MV-4-11 (cell line): ENCODE measurements at regions not wholly inside any gene's neighbourhood (a gene's known extent, or its start where the extent isn't known, plus 50 kb on each side); places are given as distances from the start of the nearest gene placed in this dataset.

Experiments
- DNase-seq: peaks from one replicate; lab custom pipeline; 2025; lab: John Stamatoyannopoulos, UW

- peak; percentile 35 for DNase-seq
These were observed 150.7 kb upstream of the FOXA2 start for GRCh38 chr20:22734946-22735647.

- no peak for DNase-seq
These were observed 156.5 kb upstream of the FOXA2 start for GRCh38 chr20:22740829-22741228.

DNA sequence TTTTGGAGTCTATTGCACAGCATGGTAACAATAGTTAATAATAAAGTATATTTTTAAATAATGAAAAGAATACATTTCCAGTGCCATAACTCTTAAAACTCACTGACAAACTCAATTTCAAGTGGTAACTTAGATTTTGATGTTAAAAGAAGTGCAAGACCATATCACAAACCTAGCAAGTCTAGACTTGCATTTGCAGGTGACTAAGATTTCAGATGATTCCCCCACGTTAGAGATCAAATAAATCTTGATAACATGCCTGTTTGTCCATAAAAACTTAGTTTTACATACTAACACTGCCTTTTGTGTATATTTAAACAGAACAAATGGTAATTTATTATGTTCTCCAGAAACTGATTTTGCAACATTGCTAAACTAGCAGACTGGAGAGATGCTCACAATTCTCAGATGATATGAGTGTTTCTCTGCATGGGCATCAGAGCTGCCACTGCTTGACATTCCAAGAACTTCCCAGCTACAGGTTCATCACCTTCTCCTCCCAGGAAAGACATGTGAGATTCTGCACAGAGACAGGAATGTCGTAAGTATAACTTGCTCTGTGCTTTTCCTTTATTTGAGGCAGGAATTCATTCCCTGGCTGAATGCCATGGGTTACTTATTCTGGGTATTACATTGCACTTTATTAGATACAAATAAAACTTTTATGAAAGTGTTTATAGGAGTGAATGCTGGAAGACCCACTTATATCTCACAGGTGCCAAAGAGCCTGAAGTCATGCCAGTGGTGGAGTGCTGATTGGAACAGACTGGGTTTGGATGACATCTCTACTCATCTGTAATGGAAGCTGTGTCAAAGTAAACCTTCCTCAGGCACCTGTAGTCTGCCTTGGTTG lies 160.2 kb upstream of the FOXA2 start:
- no peak for DNase-seq

DNA sequence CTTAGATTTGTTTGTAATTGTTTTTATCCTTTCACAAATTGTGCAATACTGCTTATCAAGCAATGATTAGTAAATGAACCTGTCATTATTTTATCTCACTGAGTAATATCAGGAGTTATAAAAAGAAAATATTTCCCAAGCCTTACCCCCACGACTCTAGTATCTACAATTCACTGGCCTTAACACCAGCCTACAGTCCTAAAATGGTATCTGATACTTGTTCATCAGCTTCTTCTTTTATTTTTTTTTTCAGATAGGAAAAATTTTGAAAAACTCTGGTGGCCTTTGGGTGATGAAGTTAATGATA lies 160.8 kb upstream of the FOXA2 start:
- no peak for DNase-seq

DNA sequence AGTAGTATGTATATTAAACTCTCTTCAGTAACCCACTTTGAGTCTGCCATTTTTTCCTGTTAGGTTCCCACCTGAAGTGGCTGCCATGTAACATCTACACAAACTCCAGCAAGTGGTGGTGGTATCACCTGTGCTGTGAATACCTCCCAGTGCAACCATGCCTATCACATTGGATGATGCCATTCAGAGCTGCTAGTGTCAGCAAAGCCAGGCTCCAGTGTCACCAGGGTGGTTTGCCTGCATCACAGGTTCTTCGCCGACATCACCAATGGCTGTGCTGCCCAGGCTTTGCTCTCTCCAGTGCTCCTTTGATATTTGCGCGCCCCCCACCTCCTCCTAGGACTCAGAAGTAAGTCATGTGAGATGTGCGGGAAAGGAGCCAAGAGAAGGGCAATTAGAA lies 162.6 kb upstream of the FOXA2 start:
- DNase-seq, result no peak

GRCh38 chr20:22752324-22752723 lies 168.0 kb upstream of the FOXA2 start:
- DNase-seq, result no peak

DNA sequence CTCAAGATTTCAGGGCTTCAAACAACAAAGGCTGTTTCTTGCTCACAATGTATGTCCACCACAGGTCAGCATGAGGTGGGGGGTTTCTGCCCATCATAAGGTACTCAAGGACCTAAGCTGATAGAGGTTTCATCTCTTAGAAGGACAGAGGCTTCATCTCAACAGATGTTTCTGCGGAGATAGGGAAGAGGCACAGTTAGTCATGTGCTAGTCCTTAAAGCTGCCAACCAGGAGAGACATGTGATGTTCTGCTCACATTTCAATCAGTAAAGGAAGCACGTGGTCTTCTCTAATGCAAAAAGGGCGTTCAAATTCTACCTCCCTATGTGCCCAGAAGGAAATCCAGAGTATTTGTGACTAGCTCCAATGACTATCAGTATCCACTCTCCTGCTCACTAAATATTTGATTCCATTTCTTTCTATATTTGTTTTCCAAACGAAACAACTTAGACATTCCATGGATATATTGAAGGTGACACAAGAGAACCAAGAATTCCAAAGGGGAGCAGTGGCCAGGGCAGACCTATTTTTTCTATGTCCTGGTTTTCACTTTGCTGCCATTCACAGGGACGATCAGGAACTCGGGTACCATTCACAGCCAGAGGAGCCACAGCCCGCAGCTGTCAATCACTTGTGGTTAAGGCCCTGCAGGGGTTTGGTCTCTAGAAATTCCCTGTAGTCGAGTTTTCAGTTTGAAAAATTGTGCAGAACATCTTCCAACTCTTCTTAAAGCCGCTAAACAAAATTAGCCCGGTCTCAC lies 173.2 kb upstream of the FOXA2 start:
- no peak for DNase-seq

GRCh38 chr20:22758815-22759214 lies 174.4 kb upstream of the FOXA2 start:
- no peak for DNase-seq

GRCh38 chr20:22762576-22763256 lies 178.3 kb upstream of the FOXA2 start:
- DNase-seq, result no peak

- no peak for DNase-seq
These were observed 179.0 kb upstream of the FOXA2 start for GRCh38 chr20:22763257-22763906.

DNA sequence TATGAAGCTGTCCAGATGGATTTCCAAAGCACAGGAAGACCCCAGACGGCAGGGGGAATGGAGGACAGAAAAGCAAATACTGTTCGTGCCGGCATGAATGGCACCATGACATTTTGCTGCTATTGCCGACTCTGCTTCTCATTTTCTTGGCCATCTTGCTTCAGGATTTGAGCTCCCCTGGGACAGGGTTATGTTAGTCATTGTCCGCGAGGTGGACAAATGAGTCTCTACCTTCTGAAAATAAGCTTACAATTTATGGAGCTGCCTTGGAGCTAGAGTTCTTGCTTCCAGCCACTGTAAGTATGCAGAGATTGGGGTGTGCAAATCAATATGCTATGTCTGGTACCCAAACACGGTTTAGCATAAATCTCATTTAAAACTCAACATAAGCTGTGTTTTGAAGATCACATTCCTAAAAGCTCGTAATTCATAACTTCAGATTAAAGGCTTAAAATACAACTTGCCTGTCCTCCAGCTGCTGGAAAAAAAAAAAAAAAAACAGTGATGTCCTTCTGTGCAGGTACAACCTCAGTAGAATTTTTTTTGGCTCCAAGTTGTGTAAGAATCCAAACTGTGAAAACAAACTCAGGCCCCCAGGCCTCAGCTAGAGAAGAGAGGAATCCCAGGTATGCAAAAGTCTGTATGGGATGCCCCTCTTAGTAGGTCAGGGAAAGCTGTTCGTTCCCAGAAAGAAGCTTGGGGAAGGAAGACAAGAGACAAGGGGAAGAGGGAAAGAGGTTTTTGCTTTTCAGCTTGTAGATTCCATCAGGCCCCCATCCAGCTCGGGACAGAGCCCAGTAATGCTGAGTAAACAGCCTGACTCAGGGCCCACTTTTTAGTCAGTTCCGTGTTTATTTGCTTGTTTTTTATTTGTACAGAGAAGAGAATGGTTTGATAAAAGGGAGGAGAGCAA lies 184.2 kb upstream of the FOXA2 start:
- DNase-seq, result no peak

DNA sequence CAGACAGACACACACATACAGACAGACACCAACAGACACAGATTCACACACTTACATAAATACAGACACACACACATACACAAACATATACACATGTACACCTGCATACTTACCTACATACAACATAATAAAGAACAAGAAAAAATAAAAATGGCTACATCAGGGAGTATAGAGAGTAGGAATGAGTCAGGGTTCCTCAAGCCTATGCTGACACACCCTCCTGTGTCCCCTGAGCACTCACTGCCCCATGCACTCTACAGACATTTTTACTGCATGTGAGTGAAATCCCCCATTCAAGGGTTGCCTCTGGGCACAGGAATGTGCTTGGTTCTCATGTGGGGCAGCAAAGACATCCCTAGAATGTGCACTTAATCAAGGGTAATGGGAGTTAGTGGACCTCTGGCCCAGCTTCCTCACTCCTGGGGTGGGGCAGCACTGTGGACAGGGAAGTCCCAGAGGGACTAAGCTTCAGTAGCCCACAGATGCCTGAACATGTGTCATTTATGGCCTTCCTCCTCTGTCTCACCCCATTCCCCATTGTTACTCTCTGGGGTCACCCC lies 185.9 kb upstream of the FOXA2 start:
- no peak for DNase-seq

DNA sequence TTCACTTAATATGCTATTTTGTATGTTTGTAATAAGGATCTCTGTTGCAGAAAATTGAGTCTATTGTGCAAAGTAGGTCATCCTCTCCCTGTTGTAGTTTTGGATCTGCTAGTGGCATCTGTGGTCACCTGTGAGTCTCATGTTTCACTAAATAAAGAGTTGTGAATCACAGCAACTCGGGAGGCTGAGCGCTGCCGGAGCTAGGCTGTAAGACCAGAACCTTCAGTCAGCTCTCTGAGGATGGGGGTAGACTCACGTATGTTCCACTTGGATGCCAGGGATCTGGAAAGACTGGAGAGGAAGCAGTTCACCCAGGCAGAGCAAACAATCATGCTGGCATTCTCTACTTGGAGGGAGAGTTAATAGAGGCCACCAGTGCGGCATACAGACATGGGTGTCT lies 187.3 kb upstream of the FOXA2 start:
- no peak for DNase-seq

DNA sequence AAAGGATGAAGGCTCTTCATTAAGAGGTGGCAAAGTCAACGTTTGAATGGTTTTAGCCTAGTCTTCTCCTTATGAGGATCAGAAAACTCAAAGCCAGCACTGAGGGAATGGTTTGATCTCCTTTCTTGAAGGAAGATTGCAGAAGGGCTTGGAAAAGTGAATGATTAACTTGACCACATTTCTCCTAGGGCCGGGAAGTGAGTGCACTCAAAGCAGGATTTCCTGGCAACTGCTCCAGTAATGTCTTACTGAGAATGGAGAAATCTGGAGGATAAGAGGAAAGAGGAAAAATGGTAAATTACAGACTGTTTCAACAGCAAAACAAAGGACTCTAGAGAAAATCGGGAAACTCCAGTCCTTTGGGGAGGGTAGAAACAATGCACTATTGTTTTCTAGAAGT lies 189.0 kb upstream of the FOXA2 start:
- no peak for DNase-seq

DNA sequence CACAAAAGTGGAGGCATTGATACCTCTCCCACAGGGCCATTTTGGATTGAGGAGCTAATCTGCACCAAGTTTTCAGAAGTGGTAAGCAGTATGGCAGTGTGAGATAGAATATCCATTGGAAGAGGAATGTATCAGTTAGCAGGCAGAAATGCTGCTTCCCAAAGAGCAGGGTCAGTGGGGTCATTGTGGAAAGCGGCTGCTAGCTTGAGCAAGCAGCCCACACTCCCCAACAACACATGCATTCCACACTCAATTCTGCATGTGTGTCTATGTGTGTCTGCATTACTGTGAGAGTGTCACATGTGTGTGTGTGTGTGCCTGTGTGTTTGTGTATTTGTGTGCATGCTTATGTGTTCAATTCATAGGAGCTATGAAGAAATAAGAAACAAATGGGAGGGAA lies 190.9 kb upstream of the FOXA2 start:
- DNase-seq, result no peak

DNA sequence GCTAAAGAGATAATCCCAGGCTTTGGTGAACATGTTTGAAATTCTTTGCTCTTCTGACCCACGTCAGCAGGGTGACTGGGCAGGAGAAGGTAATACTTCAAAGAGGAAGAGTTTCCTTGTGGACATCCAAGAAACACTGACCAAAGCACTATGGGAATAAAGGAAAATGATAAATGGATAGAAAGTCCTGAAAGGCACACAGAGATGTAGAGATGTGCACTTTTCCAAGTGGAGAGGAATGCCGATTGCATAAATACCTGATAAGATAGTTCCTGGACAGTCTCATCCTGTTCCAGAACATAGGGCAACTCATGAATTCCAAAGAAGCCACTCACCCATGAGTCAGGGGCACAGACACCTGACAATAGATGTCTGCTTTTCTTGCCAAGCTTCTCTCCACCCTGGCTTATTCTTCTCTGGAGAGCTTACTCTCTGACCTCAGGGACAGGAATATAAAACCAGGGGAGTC lies 191.3 kb upstream of the FOXA2 start:
- no peak for DNase-seq

GRCh38 chr20:22776369-22776768 lies 192.0 kb upstream of the FOXA2 start:
- no peak for DNase-seq

- DNase-seq, result no peak
These were observed 195.5 kb upstream of the FOXA2 start for GRCh38 chr20:22779878-22780277.

DNA sequence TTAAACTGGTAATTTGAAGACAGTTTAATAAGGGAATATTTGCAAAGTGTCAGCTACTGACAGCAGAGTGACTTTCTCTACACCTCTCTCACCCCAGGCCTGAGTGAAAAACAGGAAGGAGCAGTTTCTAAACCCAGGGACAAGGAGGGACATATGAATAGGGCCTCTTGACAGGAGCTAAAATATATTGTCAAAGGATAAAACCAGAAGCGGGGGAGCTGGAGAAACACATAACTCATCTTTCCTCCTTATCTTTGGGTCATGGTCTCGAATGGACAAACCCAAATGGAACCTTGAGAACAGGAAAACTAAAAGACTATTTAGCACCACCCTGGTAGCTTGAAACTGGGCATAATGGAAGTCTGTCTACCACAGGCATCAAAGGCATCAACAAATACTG lies 197.5 kb upstream of the FOXA2 start:
- DNase-seq, result peak; percentile 55

DNA sequence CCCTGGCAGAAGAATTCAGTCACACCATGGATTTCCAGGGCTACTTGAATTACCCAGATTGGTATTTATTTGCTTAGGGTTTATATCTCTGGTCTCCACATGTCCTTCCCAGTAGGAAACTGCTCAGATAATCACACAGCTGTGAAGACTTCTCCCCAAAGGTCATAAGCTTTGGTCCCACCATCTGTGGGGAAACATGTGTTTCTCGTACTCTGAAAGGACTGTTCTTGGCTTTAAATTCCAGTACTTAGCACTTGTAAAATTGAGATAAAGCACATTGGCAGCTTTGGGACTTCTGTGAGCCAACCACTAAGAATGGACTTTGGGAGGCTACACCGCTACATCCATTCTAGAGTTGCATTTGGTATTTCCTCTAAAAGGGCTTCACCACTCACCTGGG lies 205.3 kb upstream of the FOXA2 start:
- DNase-seq, result no peak
